BE2C (cell line): ENCODE measurements at regions not wholly inside any gene's neighbourhood (a gene's known extent, or its start where the extent isn't known, plus 50 kb on each side); places are given as distances from the start of the nearest gene placed in this dataset.

Source experiments
- DNase-seq: peaks from one replicate; pipeline ENCODE4 v3.0.0-alpha.2; 2020
- H3K27me3 ChIP-seq: fragments of 250-450 bp; sonication (Bioruptor Pico); 2 replicates; pipeline ENCODE4 v1.5.1; 2020; ENCODE audit warnings: mild to moderate bottlenecking
- H3K36me3 ChIP-seq: fragments of 250-450 bp; sonication (Bioruptor Pico); 2 replicates; pipeline ENCODE4 v1.5.1; 2020; ENCODE audit warnings: mild to moderate bottlenecking
- H3K4me1 ChIP-seq: fragments of 250-450 bp; sonication (Bioruptor Pico); 2 replicates; pipeline ENCODE4 v1.5.1; 2020
- H3K4me3 ChIP-seq: 2 replicates; pipeline ENCODE4 v1.5.1; 2011; ENCODE audit warnings: low read depth, low read length
- H3K9me3 ChIP-seq: fragments of 250-450 bp; sonication (Bioruptor Pico); 2 replicates; pipeline ENCODE4 v1.5.1; 2020
- CTCF ChIP-seq: IDR thresholded peaks from 2 replicates; pipeline ENCODE4 v1.5.1; 2012; ENCODE audit warnings: mild to moderate bottlenecking, low read depth, low read length

GRCh38 chr2:207449642-207450165 lies 80.1 kb upstream of the CREB1 start:
- no peak for DNase-seq
- no peaks in the 10 kb centered on the region for H3K9me3 ChIP-seq
- no peak for TF ChIP-seq CTCF
- H3K4me1 ChIP-seq, result peaks cover 24% of the 10 kb centered on the region
- H3K36me3 ChIP-seq, result no peaks in the 10 kb centered on the region
- H3K4me3 ChIP-seq, result no peak overlapping the region
- H3K27me3 ChIP-seq, result no peaks in the 10 kb centered on the region

- H3K36me3 ChIP-seq, result no peaks in the 10 kb centered on the region
- H3K4me1 ChIP-seq, result peaks cover 19% of the 10 kb centered on the region
- H3K4me3 ChIP-seq, result no peak overlapping the region
- no peak for TF ChIP-seq CTCF
- DNase-seq, result no peak
- no peaks in the 10 kb centered on the region for H3K9me3 ChIP-seq
- H3K27me3 ChIP-seq, result no peaks in the 10 kb centered on the region
These were observed 79.6 kb upstream of the CREB1 start for GRCh38 chr2:207450186-207450585.

- Histone ChIP-seq H3K4me1 (0 out of 2 replicates have a peak, but pooled peaks cover 3% of the 10 kb centered on the region), H3K9me3 (no peaks in the 10 kb centered on the region), H3K4me3 (no peak overlapping the region), H3K36me3 (no peaks in the 10 kb centered on the region), H3K27me3 (no peaks in the 10 kb centered on the region)
- TF ChIP-seq CTCF, result 0 out of 2 replicates have a peak, but pooled peaks have one; percentile 5
- DNase-seq, result no peak
These were observed 71.2 kb upstream of the CREB1 start for GRCh38 chr2:207458582-207458981.

GRCh38 chr2:207459990-207460757 lies 69.6 kb upstream of the CREB1 start:
- no peak for DNase-seq
- Histone ChIP-seq H3K27me3 (no peaks in the 10 kb centered on the region), H3K4me1 (0 out of 2 replicates have a peak, but pooled peaks cover 3% of the 10 kb centered on the region), H3K36me3 (no peaks in the 10 kb centered on the region), H3K9me3 (no peaks in the 10 kb centered on the region), H3K4me3 (no peak overlapping the region)
- no peak for TF ChIP-seq CTCF

- DNase-seq, result no peak
- no peak overlapping the region for H3K4me3 ChIP-seq
- TF ChIP-seq CTCF, result no peak
- peaks cover 7% of the 10 kb centered on the region; the same call in 1 of the 2 replicates for H3K4me1 ChIP-seq
- H3K27me3 ChIP-seq, result no peaks in the 10 kb centered on the region
- no peaks in the 10 kb centered on the region for H3K9me3 ChIP-seq
- no peaks in the 10 kb centered on the region for H3K36me3 ChIP-seq
These were observed 66.3 kb upstream of the CREB1 start for GRCh38 chr2:207463433-207463832.

- H3K9me3 ChIP-seq, result no peaks in the 10 kb centered on the region
- H3K4me1 ChIP-seq, result peaks cover 9% of the 10 kb centered on the region; the same call in 1 of the 2 replicates
- no peak overlapping the region for H3K4me3 ChIP-seq
- H3K36me3 ChIP-seq, result no peaks in the 10 kb centered on the region
- no peak for TF ChIP-seq CTCF
- H3K27me3 ChIP-seq, result no peaks in the 10 kb centered on the region
- no peak for DNase-seq
These were observed 65.8 kb upstream of the CREB1 start for GRCh38 chr2:207464007-207464406.
